ENCODE measurements at regions not wholly inside any gene's neighbourhood (a gene's known extent, or its start where the extent isn't known, plus 50 kb on each side); places are given as distances from the start of the nearest gene placed in this dataset.

GRCh38 chr6:30820193-30820592 lies 64.1 kb upstream of the DDR1 start:
- TF ChIP-seq, protein P1, sequence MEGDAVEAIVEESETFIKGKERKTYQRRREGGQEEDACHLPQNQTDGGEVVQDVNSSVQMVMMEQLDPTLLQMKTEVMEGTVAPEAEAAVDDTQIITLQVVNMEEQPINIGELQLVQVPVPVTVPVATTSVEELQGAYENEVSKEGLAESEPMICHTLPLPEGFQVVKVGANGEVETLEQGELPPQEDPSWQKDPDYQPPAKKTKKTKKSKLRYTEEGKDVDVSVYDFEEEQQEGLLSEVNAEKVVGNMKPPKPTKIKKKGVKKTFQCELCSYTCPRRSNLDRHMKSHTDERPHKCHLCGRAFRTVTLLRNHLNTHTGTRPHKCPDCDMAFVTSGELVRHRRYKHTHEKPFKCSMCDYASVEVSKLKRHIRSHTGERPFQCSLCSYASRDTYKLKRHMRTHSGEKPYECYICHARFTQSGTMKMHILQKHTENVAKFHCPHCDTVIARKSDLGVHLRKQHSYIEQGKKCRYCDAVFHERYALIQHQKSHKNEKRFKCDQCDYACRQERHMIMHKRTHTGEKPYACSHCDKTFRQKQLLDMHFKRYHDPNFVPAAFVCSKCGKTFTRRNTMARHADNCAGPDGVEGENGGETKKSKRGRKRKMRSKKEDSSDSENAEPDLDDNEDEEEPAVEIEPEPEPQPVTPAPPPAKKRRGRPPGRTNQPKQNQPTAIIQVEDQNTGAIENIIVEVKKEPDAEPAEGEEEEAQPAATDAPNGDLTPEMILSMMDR (IDR thresholded peaks at IDR 0.05 in 8 of 11, conservative IDR thresholded peaks at IDR 0.05 in 3 of 11) = no peak
- TF ChIP-seq POLR2A (IDR thresholded peaks at IDR 0.05) = no peak
